Fibroblast of gingiva (primary cell): ENCODE measurements at regions not wholly inside any gene's neighbourhood (a gene's known extent, or its start where the extent isn't known, plus 50 kb on each side); places are given as distances from the start of the nearest gene placed in this dataset.

ENCODE experiments used
- DNase-seq: peaks from one replicate; pipeline ENCODE4 v3.0.0-alpha.2; 2011; ENCODE audit warnings: low read depth

GRCh38 chr14:49240383-49240782 is 345.8 kb downstream of the RPS29 start:
- no peak for DNase-seq

- DNase-seq: no peak
Observed at GRCh38 chr14:49228552-49228951, 357.6 kb downstream of the RPS29 start.

GRCh38 chr14:49221316-49221715 is 364.9 kb downstream of the RPS29 start:
- DNase-seq: no peak

GRCh38 chr14:49220492-49220891 is 365.7 kb downstream of the RPS29 start:
- DNase-seq: no peak

- DNase-seq: peak; percentile 37
Observed at GRCh38 chr14:49218436-49219092, 367.6 kb downstream of the RPS29 start.

GRCh38 chr14:49212721-49213120 is 373.5 kb downstream of the RPS29 start:
- peak; percentile 66 for DNase-seq

GRCh38 chr14:49209416-49209815 is 376.8 kb downstream of the RPS29 start:
- DNase-seq: no peak

- DNase-seq: no peak
Observed at GRCh38 chr14:49206828-49207227, 379.4 kb downstream of the RPS29 start.

GRCh38 chr14:49203676-49204075 is 382.5 kb downstream of the RPS29 start:
- no peak for DNase-seq

GRCh38 chr14:49199159-49199558 is 387.0 kb downstream of the RPS29 start:
- DNase-seq: no peak

GRCh38 chr14:49196327-49196726 is 389.9 kb downstream of the RPS29 start:
- no peak for DNase-seq

- peak; percentile 8 for DNase-seq
Observed at GRCh38 chr14:49194067-49194466, 392.1 kb downstream of the RPS29 start.

- no peak for DNase-seq
Observed at GRCh38 chr14:49193332-49194065, 392.7 kb downstream of the RPS29 start.

GRCh38 chr14:49191380-49191779 is 394.8 kb downstream of the RPS29 start:
- DNase-seq: no peak

- no peak for DNase-seq
Observed at GRCh38 chr14:49189375-49189774, 396.8 kb downstream of the RPS29 start.

GRCh38 chr14:49187799-49188198 is 398.4 kb downstream of the RPS29 start:
- DNase-seq: no peak

GRCh38 chr14:49173765-49174373 is 412.3 kb downstream of the RPS29 start:
- DNase-seq: peak; percentile 47

- DNase-seq: no peak
Observed at GRCh38 chr14:49164074-49164473, 422.1 kb downstream of the RPS29 start.

GRCh38 chr14:49160983-49161382 is 425.2 kb downstream of the RPS29 start:
- DNase-seq: no peak

GRCh38 chr14:49159081-49159480 is 427.1 kb downstream of the RPS29 start:
- DNase-seq: no peak

- DNase-seq: no peak
Observed at GRCh38 chr14:49139593-49139992, 446.6 kb downstream of the RPS29 start.

GRCh38 chr14:49134940-49135339 is 451.2 kb downstream of the RPS29 start:
- no peak for DNase-seq

- no peak for DNase-seq
Observed at GRCh38 chr14:49121246-49121645, 464.9 kb downstream of the RPS29 start.
